H9 (cell line): ENCODE measurements at regions not wholly inside any gene's neighbourhood (a gene's known extent, or its start where the extent isn't known, plus 50 kb on each side); places are given as distances from the start of the nearest gene placed in this dataset.

Source experiments
- DNase-seq: peaks from one replicate; pipeline ENCODE4 v3.0.0-alpha.2; 2017
- H2AFZ ChIP-seq: one replicate; pipeline ENCODE4 v1.6.1; 2013; ENCODE audit warnings: mild to moderate bottlenecking, low read length, control low read depth, moderate library complexity
- H2AK5ac ChIP-seq: 2 replicates; pipeline ENCODE4 v1.6.1; 2013; ENCODE audit warnings: low read length, control low read depth, mixed read lengths; ENCODE audit not compliant: insufficient read length
- H2BK120ac ChIP-seq: one replicate; pipeline ENCODE4 v1.6.1; 2013; ENCODE audit warnings: low read depth, mild to moderate bottlenecking, low read length, control low read depth, inconsistent platforms; ENCODE audit not compliant: poor library complexity, severe bottlenecking
- H2BK12ac ChIP-seq: 2 replicates; pipeline ENCODE4 v1.6.1; 2013; ENCODE audit warnings: low read length, control low read depth, mixed read lengths, low read depth; ENCODE audit not compliant: insufficient read length
- H2BK15ac ChIP-seq: 2 replicates; pipeline ENCODE4 v1.6.1; 2013; ENCODE audit warnings: low read depth, low read length, control low read depth
- H2BK20ac ChIP-seq: one replicate; pipeline ENCODE4 v1.6.1; 2013; ENCODE audit warnings: low read depth, mild to moderate bottlenecking, low read length, control low read depth, inconsistent platforms; ENCODE audit not compliant: poor library complexity, severe bottlenecking
- H2BK5ac ChIP-seq: 2 replicates; pipeline ENCODE4 v1.6.1; 2013; ENCODE audit warnings: low read length, control low read depth, mixed read lengths; ENCODE audit not compliant: insufficient read length
- H3K14ac ChIP-seq: 2 replicates; pipeline ENCODE4 v1.6.1; 2013; ENCODE audit warnings: low read length, control low read depth; ENCODE audit not compliant: insufficient read depth
- H3K18ac ChIP-seq: 2 replicates; pipeline ENCODE4 v1.6.1; 2013; ENCODE audit warnings: low read depth, mild to moderate bottlenecking, mixed read lengths, low read length, control low read depth; ENCODE audit not compliant: insufficient read length
- H3K23ac ChIP-seq: 2 replicates; pipeline ENCODE4 v1.6.1; 2013; ENCODE audit warnings: low read length, control low read depth, mixed read lengths, low read depth; ENCODE audit not compliant: insufficient read length
- H3K23me2 ChIP-seq: 2 replicates; pipeline ENCODE4 v1.6.1; 2013; ENCODE audit warnings: low read depth, mild to moderate bottlenecking, mixed read lengths, low read length, control low read depth; ENCODE audit not compliant: insufficient read length, poor library complexity, severe bottlenecking
- H3K27ac ChIP-seq: 2 replicates; pipeline ENCODE4 v1.5.1; 2013; ENCODE audit warnings: low read length, control low read depth, mixed read lengths, low read depth; ENCODE audit not compliant: insufficient read length
- H3K27me3 ChIP-seq: 2 replicates; pipeline ENCODE4 v1.6.1; 2013; ENCODE audit warnings: low read length, control low read depth, inconsistent platforms; ENCODE audit not compliant: insufficient read depth
- H3K4ac ChIP-seq: 2 replicates; pipeline ENCODE4 v1.6.1; 2013; ENCODE audit warnings: low read depth, mild to moderate bottlenecking, control low read depth, inconsistent platforms, low read length, moderate library complexity
- H3K4me1 ChIP-seq: 2 replicates; pipeline ENCODE4 v1.6.1; 2013; ENCODE audit warnings: low read length, control low read depth, inconsistent platforms; ENCODE audit not compliant: insufficient read depth
- H3K4me2 ChIP-seq: 2 replicates; pipeline ENCODE4 v1.6.1; 2013; ENCODE audit warnings: low read length, control low read depth, mixed read lengths; ENCODE audit not compliant: insufficient read length, insufficient read depth
- H3K56ac ChIP-seq: 2 replicates; pipeline ENCODE4 v1.6.1; 2013; ENCODE audit warnings: low read depth, mild to moderate bottlenecking, mixed read lengths, low read length, control low read depth; ENCODE audit not compliant: insufficient read length
- H3K79me1 ChIP-seq: 2 replicates; pipeline ENCODE4 v1.6.1; 2013; ENCODE audit warnings: low read depth, mild to moderate bottlenecking, moderate library complexity, low read length, control low read depth, inconsistent platforms; ENCODE audit not compliant: insufficient read depth, poor library complexity, severe bottlenecking
- H3K79me2 ChIP-seq: 2 replicates; pipeline ENCODE4 v1.6.1; 2013; ENCODE audit warnings: low read length, control low read depth, inconsistent platforms; ENCODE audit not compliant: insufficient read depth
- H3K9ac ChIP-seq: 2 replicates; pipeline ENCODE4 v1.6.1; 2013; ENCODE audit warnings: low read length, control low read depth, mixed read lengths; ENCODE audit not compliant: insufficient read length; ENCODE audit errors: extremely low read depth
- H3K9me3 ChIP-seq: one replicate; pipeline ENCODE4 v1.6.1; 2013; ENCODE audit warnings: low read depth, low read length, inconsistent platforms; ENCODE audit not compliant: control insufficient read depth
- H3T11ph ChIP-seq: one replicate; pipeline ENCODE4 v1.6.1; 2013; ENCODE audit warnings: mild to moderate bottlenecking, low read length, control low read depth, inconsistent platforms
- H4K20me1 ChIP-seq: one replicate; pipeline ENCODE4 v1.6.1; 2013; ENCODE audit not compliant: control insufficient read depth, insufficient read length, insufficient read depth
- H4K5ac ChIP-seq: 2 replicates; pipeline ENCODE4 v1.6.1; 2013; ENCODE audit warnings: low read depth, mild to moderate bottlenecking, mixed read lengths, low read length, control low read depth; ENCODE audit not compliant: insufficient read length
- H4K8ac ChIP-seq: replicated peaks from 2 replicates; pipeline ENCODE4 v1.6.1; 2013; ENCODE audit warnings: low read length, control low read depth, mixed read lengths, low read depth; ENCODE audit not compliant: insufficient read length
- H4K91ac ChIP-seq: 2 replicates; pipeline ENCODE4 v1.6.1; 2013; ENCODE audit warnings: low read depth, mild to moderate bottlenecking, moderate library complexity, mixed read lengths, low read length, control low read depth; ENCODE audit not compliant: insufficient read length
- H3K27ac Mint-ChIP-seq, 3 experiments: 2 replicates in 2 of 3; 3 replicates in 1 of 3; pipeline ENCODE4 v1.8.0; 2020 to 2021; ENCODE audit warnings: mixed read lengths in 3 of 3, mild to moderate bottlenecking in 1 of 3, moderate library complexity in 1 of 3
- H3K27me3 Mint-ChIP-seq: 2 replicates; pipeline ENCODE4 v1.8.0; 2021; ENCODE audit warnings: low read depth, mild to moderate bottlenecking, moderate library complexity, mixed read lengths
- H3K36me3 Mint-ChIP-seq, 3 experiments: 2 replicates in 2 of 3; 3 replicates in 1 of 3; pipeline ENCODE4 v1.8.0; 2020 to 2021; ENCODE audit warnings: low read depth in 3 of 3, mixed read lengths in 3 of 3; ENCODE audit not compliant: insufficient read depth in 1 of 3
- H3K4me1 Mint-ChIP-seq, 2 experiments: 2 replicates each; pipeline ENCODE4 v1.8.0; 2020; ENCODE audit warnings: mixed read lengths in 2 of 2
- H3K4me3 Mint-ChIP-seq, 2 experiments: 2 replicates in 1 of 2; 3 replicates in 1 of 2; pipeline ENCODE4 v1.8.0; 2020 to 2021; ENCODE audit warnings: mild to moderate bottlenecking in 2 of 2, mixed read lengths in 2 of 2, moderate library complexity in 1 of 2
- H3K9me3 Mint-ChIP-seq, 2 experiments: 2 replicates in 1 of 2; 3 replicates in 1 of 2; pipeline ENCODE4 v1.8.0; 2020; ENCODE audit warnings: mild to moderate bottlenecking in 2 of 2, mixed read lengths in 2 of 2, moderate library complexity in 1 of 2
- CTCF ChIP-seq: fragments of 200-600 bp; sonication (generic); conservative IDR thresholded peaks from 3 replicates; pipeline ENCODE4 v1.8.0; 2021; ENCODE audit warnings: antibody characterized with exemption, mild to moderate bottlenecking
- WGBS: extraction: QIAGEN DNeasy Blood & Tissue Kit; methylation state at CpG from one replicate; pipeline ENCODE4 v1.1.7; 2013; ENCODE audit warnings: missing lambda C conversion rate, low lambda C conversion rate, mixed read lengths; ENCODE audit not compliant: insufficient read length; ENCODE audit errors: extremely low coverage; 5-methylcytosine and 5-hydroxymethylcytosine counted together

- Histone ChIP-seq H3K23ac (no peak overlapping the region), H4K5ac (no peak overlapping the region), H2AFZ (no peak overlapping the region), H3K79me1 (no peaks in the 10 kb centered on the region), H3K9me3 (no peaks in the 10 kb centered on the region), H2BK20ac (no peak overlapping the region), H3K18ac (no peak overlapping the region), H3K23me2 (no peaks in the 10 kb centered on the region), H2AK5ac (no peak overlapping the region), H2BK5ac (no peak overlapping the region), H3K27me3 (no peaks in the 10 kb centered on the region), H2BK12ac (no peak overlapping the region), H3K14ac (no peak overlapping the region), H3K4me2 (no peak overlapping the region), H3K9ac (no peak overlapping the region), H2BK120ac (no peak overlapping the region), H3T11ph (no peak overlapping the region), H3K56ac (no peak overlapping the region), H3K4ac (no peak overlapping the region), H3K79me2 (no peaks in the 10 kb centered on the region), H3K27ac (no peak overlapping the region), H4K20me1 (no peaks in the 10 kb centered on the region), H4K91ac (no peak overlapping the region), H3K4me1 (no peaks in the 10 kb centered on the region), H2BK15ac (no peak overlapping the region), H4K8ac (no peak overlapping the region)
- no peak for TF ChIP-seq CTCF
- Mint-ChIP-seq H3K27ac (no peak overlapping the region), H3K27me3 (no peaks in the 10 kb centered on the region; the same call in 1 of the 2 replicates), H3K9me3 (no peaks in the 10 kb centered on the region; a peak in 1 of 5 replicates), H3K4me3 (no peak overlapping the region), H3K36me3 (no peaks in the 10 kb centered on the region), H3K4me1 (0 out of 4 replicates have a peak, but pooled peaks cover 0 to 2% of the 10 kb centered on the region in 2 experiments)
- no CpG with 5 or more reads among the region's 6 CpGs for WGBS
- no peak for DNase-seq
Measured at GRCh38 chr12:105581420-105581819, 250.9 kb downstream of the C12orf75 start.
